ENCODE measurements at regions not wholly inside any gene's neighbourhood (a gene's known extent, or its start where the extent isn't known, plus 50 kb on each side); places are given as distances from the start of the nearest gene placed in this dataset.

- no peak for TF ChIP-seq CTCF (IDR thresholded peaks at IDR 0.05)
- TF ChIP-seq POLR2A (IDR thresholded peaks at IDR 0.05) = no peak
Measured at GRCh38 chr1:222369148-222369547, 178.8 kb downstream of the HHIPL2 start.
